Keratinocyte (primary cell): ENCODE measurements at regions not wholly inside any gene's neighbourhood (a gene's known extent, or its start where the extent isn't known, plus 50 kb on each side); places are given as distances from the start of the nearest gene placed in this dataset.

Experiments
- DNase-seq: peaks from one replicate; pipeline ENCODE4 v3.0.0-alpha.2; 2011; ENCODE audit warnings: low read depth, missing footprints, low spot score
- FAIRE-seq: peaks from 2 replicates; lab custom pipeline; 2011; peaks lifted over from hg19 to GRCh38; lab: Jason Lieb, UNC
- H2AFZ ChIP-seq: 2 replicates; pipeline ENCODE4 v1.6.0; 2012; ENCODE audit warnings: low read length, control low read depth, inconsistent platforms; ENCODE audit not compliant: control insufficient read depth
- H3K27ac ChIP-seq: 2 replicates; pipeline ENCODE4 v1.5.1; 2011; ENCODE audit warnings: low read length; ENCODE audit not compliant: control insufficient read depth, insufficient read depth
- H3K27me3 ChIP-seq: 3 replicates; pipeline ENCODE4 v1.6.0; 2011; ENCODE audit warnings: low read length; ENCODE audit not compliant: control insufficient read depth, insufficient read depth; ENCODE audit errors: extremely low read depth
- H3K36me3 ChIP-seq, 2 experiments: 2 replicates in 1 of 2; 3 replicates in 1 of 2; pipeline ENCODE4 v1.5.1; 2011; ENCODE audit warnings: low read length in 2 of 2, mild to moderate bottlenecking in 1 of 2; ENCODE audit not compliant: control insufficient read depth in 2 of 2, insufficient read depth in 2 of 2; ENCODE audit errors: extremely low read depth in 1 of 2
- H3K4me1 ChIP-seq: 3 replicates; pipeline ENCODE4 v1.5.1; 2011; ENCODE audit warnings: low read length; ENCODE audit not compliant: control insufficient read depth, insufficient read depth; ENCODE audit errors: extremely low read depth
- H3K4me2 ChIP-seq: 3 replicates; pipeline ENCODE4 v1.6.0; 2011; ENCODE audit warnings: low read depth, low read length; ENCODE audit not compliant: control insufficient read depth, insufficient read depth; ENCODE audit errors: extremely low read depth
- H3K4me3 ChIP-seq, 3 experiments: fragments of 200-600 bp in 1 of 3; sonication (generic) in 1 of 3; 2 replicates in 2 of 3; 3 replicates in 1 of 3; pipeline ENCODE4 v1.5.1; 2011 to 2016; ENCODE audit warnings: low read length in 3 of 3, mild to moderate bottlenecking in 3 of 3, control low read depth in 2 of 3, inconsistent platforms in 1 of 3, low read depth in 1 of 3, mixed read lengths in 1 of 3, mixed run types in 1 of 3, moderate library complexity in 1 of 3; ENCODE audit not compliant: control insufficient read depth in 2 of 3, insufficient read depth in 2 of 3; ENCODE audit errors: extremely low read depth in 1 of 3
- H3K79me2 ChIP-seq: 2 replicates; pipeline ENCODE4 v1.6.0; 2012; ENCODE audit warnings: low read length; ENCODE audit not compliant: control insufficient read depth, insufficient read depth
- H3K9ac ChIP-seq: 3 replicates; pipeline ENCODE4 v1.6.0; 2011; ENCODE audit warnings: low read length; ENCODE audit not compliant: control insufficient read depth, insufficient read depth; ENCODE audit errors: extremely low read depth
- H3K9me1 ChIP-seq: 3 replicates; pipeline ENCODE4 v1.6.0; 2011; ENCODE audit warnings: low read length; ENCODE audit not compliant: control insufficient read depth, insufficient read depth; ENCODE audit errors: extremely low read depth
- H3K9me3 ChIP-seq: 2 replicates; pipeline ENCODE4 v1.5.1; 2012; ENCODE audit warnings: low read depth, low read length; ENCODE audit not compliant: control insufficient read depth
- H4K20me1 ChIP-seq: 3 replicates; pipeline ENCODE4 v1.6.0; 2011; ENCODE audit warnings: low read length; ENCODE audit not compliant: control insufficient read depth, insufficient read depth; ENCODE audit errors: extremely low read depth
- EZH2 ChIP-seq: IDR thresholded peaks from one replicate; pipeline ENCODE4 v1.6.1; 2012; ENCODE audit warnings: inconsistent platforms, mild to moderate bottlenecking, low read length, moderate library complexity
- dilution Hi-C: fragments of 300-500 bp; cut with MboI; formaldehyde crosslinking; loops from one replicate; pipeline ENCODE4 v1.7.0; 2020; ENCODE audit warnings: low sequenced_read_pairs; ENCODE audit not compliant: extremely low pct_ligation_motif_present
- TF ChIP-seq, protein P1 (sequence below), 3 experiments: IDR thresholded peaks in 1 of 3; conservative IDR thresholded peaks in 1 of 3; optimal IDR thresholded peaks in 1 of 3; 2 replicates in 2 of 3; 3 replicates in 1 of 3; pipeline versions ENCODE3 to v1.5.1; 2011; ENCODE audit warnings: low read length in 3 of 3, mild to moderate bottlenecking in 3 of 3, moderate library complexity in 2 of 3, control low read depth in 1 of 3, inconsistent platforms in 1 of 3; ENCODE audit not compliant: insufficient read depth in 2 of 3; ENCODE audit errors: extremely low read depth in 1 of 3

DNA sequence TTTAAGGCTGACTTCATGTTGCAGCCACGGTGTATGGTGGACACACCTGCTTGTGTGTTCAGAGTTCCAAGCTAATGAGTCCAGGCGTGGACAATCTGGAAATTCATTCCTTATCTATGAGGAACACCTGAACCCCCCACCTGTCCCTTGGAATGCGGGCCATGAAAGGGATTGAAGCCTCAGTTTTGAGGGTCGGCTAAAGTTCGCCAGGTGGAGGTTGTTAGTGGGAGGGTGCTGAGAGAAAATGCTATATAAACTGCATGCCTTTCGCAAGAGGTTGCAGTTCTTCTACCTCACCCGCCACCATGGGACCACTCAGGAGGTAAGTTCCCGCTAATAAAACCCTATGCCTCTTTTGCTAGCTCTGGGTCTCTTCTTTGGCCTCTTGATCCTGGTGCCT lies 348.0 kb downstream of the BCL11B start:
- Histone ChIP-seq H3K4me1 (peaks cover 8% of the 10 kb centered on the region), H3K9ac (no peak overlapping the region), H3K27me3 (no peaks in the 10 kb centered on the region), H3K4me3 (no peak overlapping the region), H4K20me1 (no peaks in the 10 kb centered on the region), H3K36me3 (no peaks in the 10 kb centered on the region), H3K79me2 (no peaks in the 10 kb centered on the region), H3K9me3 (no peaks in the 10 kb centered on the region), H2AFZ (no peak overlapping the region), H3K9me1 (no peaks in the 10 kb centered on the region), H3K27ac (no peak overlapping the region), H3K4me2 (no peak overlapping the region)
- TF ChIP-seq EZH2, result no peak
- TF ChIP-seq, protein P1, sequence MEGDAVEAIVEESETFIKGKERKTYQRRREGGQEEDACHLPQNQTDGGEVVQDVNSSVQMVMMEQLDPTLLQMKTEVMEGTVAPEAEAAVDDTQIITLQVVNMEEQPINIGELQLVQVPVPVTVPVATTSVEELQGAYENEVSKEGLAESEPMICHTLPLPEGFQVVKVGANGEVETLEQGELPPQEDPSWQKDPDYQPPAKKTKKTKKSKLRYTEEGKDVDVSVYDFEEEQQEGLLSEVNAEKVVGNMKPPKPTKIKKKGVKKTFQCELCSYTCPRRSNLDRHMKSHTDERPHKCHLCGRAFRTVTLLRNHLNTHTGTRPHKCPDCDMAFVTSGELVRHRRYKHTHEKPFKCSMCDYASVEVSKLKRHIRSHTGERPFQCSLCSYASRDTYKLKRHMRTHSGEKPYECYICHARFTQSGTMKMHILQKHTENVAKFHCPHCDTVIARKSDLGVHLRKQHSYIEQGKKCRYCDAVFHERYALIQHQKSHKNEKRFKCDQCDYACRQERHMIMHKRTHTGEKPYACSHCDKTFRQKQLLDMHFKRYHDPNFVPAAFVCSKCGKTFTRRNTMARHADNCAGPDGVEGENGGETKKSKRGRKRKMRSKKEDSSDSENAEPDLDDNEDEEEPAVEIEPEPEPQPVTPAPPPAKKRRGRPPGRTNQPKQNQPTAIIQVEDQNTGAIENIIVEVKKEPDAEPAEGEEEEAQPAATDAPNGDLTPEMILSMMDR (optimal IDR thresholded peaks at IDR 0.05 in 1 of 3, IDR thresholded peaks at IDR 0.05 in 1 of 3, conservative IDR thresholded peaks at IDR 0.05 in 1 of 3; ENCODE audit: extremely low read depth in 1 of 3, insufficient read depth in 2 of 3, low read length in 3 of 3), result no peak
- DNase-seq, result no peak
- dilution Hi-C loops, result no loop called here
- no peak for FAIRE-seq

DNA sequence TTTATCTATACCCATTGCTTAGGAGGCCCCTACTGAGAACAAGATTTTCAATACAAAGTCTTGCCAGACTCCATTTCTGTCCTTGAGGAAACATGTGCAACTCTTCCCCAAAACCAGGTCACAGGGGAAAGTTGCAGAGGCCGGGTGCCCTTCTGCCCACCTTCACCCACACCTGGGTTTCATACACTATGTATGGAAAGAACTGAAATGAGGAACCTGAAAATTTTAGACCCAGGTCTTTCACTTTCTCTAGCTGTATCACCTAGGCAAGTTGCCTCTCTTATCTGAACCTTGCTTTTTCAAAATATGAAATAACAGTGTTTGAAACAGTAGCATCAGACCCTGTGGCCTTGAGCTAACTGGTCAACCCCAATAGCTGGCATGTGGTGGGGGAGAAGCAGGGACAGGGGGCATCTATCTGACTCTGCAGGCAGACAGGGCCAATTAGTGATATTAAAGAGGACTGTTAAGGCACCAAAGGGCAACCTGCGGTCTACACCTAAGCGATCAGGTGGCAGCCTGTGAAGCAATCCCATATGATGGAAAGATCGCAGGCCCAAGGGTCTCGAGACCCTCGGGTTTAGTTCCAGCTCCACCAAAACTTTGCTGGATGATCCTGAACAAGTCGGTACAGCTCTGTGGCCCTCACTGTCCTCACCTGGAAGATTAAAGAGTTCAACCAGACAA lies 346.5 kb downstream of the BCL11B start:
- no peak overlapping the region for H3K4me2 ChIP-seq
- TF ChIP-seq, protein P1 (optimal IDR thresholded peaks at IDR 0.05 in 1 of 3, IDR thresholded peaks at IDR 0.05 in 1 of 3, conservative IDR thresholded peaks at IDR 0.05 in 1 of 3; ENCODE audit: extremely low read depth in 1 of 3, insufficient read depth in 2 of 3, low read length in 3 of 3), result no peak
- no peak for TF ChIP-seq EZH2
- H3K79me2 ChIP-seq, result no peaks in the 10 kb centered on the region
- dilution Hi-C loops, result no loop called here
- DNase-seq (no peak), FAIRE-seq (peak; percentile 39)
- H4K20me1 ChIP-seq, result no peaks in the 10 kb centered on the region
- no peaks in the 10 kb centered on the region for H3K36me3 ChIP-seq
- H3K27ac ChIP-seq, result no peak overlapping the region
- no peak overlapping the region for H3K9ac ChIP-seq
- H2AFZ ChIP-seq, result no peak overlapping the region
- no peaks in the 10 kb centered on the region for H3K9me3 ChIP-seq
- peaks cover 8% of the 10 kb centered on the region for H3K4me1 ChIP-seq
- H3K27me3 ChIP-seq, result no peaks in the 10 kb centered on the region
- no peak overlapping the region for H3K4me3 ChIP-seq
- no peaks in the 10 kb centered on the region for H3K9me1 ChIP-seq
